ENCODE measurements at regions not wholly inside any gene's neighbourhood (a gene's known extent, or its start where the extent isn't known, plus 50 kb on each side); places are given as distances from the start of the nearest gene placed in this dataset.

DNA sequence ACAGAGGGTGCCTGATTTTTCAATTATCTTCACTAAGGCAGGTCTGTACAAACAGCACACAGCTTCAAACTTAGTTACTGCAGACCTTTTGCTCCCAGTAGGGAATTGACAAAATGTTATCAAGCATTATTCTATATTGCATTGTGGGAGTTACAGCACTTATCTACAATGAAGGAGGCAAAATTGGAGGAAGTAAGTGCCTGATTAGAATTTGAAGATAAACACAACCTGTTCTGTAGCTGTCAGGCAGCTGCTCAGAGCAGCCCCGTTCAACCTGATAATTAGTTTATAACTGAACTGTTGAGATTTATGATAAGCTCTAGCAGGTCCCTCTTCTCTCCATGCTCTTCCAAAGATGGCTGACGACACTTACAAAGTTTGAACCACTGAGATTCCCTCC lies 364.4 kb upstream of the CYRIA start:
- intact Hi-C loops (cut with DNase I), result no loop called here
- Histone ChIP-seq H3K27ac (no peak overlapping the region), H3K9me3 (peaks cover 0 to 3% of the 10 kb centered on the region in 2 donors), H3K27me3 (no peaks in the 10 kb centered on the region), H3K36me3 (no peaks in the 10 kb centered on the region), H3K4me1 (no peaks in the 10 kb centered on the region), H3K4me3 (no peak overlapping the region)
- DNase-seq (no peak), ATAC-seq (no peak)
- TF ChIP-seq, protein P1, sequence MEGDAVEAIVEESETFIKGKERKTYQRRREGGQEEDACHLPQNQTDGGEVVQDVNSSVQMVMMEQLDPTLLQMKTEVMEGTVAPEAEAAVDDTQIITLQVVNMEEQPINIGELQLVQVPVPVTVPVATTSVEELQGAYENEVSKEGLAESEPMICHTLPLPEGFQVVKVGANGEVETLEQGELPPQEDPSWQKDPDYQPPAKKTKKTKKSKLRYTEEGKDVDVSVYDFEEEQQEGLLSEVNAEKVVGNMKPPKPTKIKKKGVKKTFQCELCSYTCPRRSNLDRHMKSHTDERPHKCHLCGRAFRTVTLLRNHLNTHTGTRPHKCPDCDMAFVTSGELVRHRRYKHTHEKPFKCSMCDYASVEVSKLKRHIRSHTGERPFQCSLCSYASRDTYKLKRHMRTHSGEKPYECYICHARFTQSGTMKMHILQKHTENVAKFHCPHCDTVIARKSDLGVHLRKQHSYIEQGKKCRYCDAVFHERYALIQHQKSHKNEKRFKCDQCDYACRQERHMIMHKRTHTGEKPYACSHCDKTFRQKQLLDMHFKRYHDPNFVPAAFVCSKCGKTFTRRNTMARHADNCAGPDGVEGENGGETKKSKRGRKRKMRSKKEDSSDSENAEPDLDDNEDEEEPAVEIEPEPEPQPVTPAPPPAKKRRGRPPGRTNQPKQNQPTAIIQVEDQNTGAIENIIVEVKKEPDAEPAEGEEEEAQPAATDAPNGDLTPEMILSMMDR (IDR thresholded peaks at IDR 0.05), result no peak

DNA sequence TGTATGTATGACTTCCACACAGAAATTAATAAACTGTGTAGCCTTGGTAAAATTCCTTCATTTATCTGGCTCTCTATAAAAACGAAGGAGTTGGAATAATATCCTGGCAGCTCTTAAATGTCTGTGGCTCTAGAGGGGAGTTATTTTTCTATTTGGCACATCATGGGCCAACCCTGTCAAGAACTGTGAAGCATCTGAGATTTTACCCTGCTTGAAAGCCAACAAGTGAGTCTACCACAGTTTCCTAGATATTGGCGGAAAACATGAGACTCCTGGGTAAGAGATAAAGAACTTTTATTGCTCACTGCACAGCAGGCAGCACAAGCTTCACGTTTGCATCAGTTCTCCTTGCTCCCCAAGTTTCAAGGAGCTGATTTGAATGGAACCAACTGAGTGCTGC lies 346.7 kb upstream of the CYRIA start:
- no peaks in the 10 kb centered on the region for H3K4me1 ChIP-seq
- H3K27me3 ChIP-seq, result no peaks in the 10 kb centered on the region
- H3K36me3 ChIP-seq, result no peaks in the 10 kb centered on the region
- TF ChIP-seq, protein P1 (IDR thresholded peaks at IDR 0.05), result no peak
- no peak overlapping the region for H3K27ac ChIP-seq
- H3K4me3 ChIP-seq, result no peak overlapping the region
- DNase-seq, result no peak
- intact Hi-C loops (cut with DNase I), result no loop called here
- no peaks in the 10 kb centered on the region for H3K9me3 ChIP-seq
- ATAC-seq, result no peak

DNA sequence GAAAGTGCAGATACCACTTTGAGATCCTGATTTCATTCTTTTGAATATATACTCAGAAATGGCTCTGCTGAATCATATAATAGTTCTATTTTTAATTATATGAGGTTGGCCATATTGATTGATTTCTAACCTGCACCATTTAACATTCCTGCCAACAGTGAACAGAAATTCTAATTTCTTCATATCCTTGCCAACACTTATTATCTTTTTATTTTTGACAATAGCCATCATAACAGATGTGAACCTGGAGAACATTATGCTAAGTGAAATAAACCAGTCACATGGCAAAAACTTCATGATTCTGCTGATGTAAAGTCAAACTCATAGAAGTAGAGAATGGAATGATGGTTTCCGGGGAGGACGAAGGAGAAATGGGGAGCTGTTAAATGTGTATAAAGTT lies 344.5 kb upstream of the CYRIA start:
- ATAC-seq (no peak), DNase-seq (no peak)
- TF ChIP-seq, protein P1 (IDR thresholded peaks at IDR 0.05), result no peak

DNA sequence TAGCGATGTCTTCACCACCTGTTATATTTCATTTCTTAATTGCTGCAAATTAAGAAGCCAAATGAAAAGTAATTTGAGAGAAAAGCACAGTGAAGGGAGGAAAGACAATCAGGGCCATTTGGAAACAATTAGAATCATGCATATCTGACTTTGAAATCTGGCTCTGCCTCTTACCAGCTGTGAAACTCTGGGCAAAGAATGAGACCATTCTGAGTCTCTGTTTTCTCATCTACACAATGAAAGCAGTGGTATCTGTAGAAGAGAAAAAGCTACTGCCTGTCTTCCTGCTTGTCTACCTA lies 334.5 kb upstream of the CYRIA start:
- H3K27ac ChIP-seq, result no peak overlapping the region
- no peak overlapping the region for H3K4me3 ChIP-seq
- no peaks in the 10 kb centered on the region for H3K36me3 ChIP-seq
- DNase-seq (no peak), ATAC-seq (no peak)
- peaks cover 0 to 21% of the 10 kb centered on the region in 2 donors for H3K9me3 ChIP-seq
- TF ChIP-seq, protein P1 (IDR thresholded peaks at IDR 0.05), result no peak
- H3K4me1 ChIP-seq, result no peaks in the 10 kb centered on the region
- intact Hi-C loops (cut with DNase I), result no loop called here
- H3K27me3 ChIP-seq, result no peaks in the 10 kb centered on the region

More for the DNA sequence above, 344.5 kb upstream of the CYRIA start:
- Histone ChIP-seq H3K27ac (no peak overlapping the region), H3K27me3 (no peaks in the 10 kb centered on the region), H3K9me3 (no peaks in the 10 kb centered on the region), H3K4me1 (no peaks in the 10 kb centered on the region), H3K36me3 (no peaks in the 10 kb centered on the region), H3K4me3 (no peak overlapping the region)
- intact Hi-C loops (cut with DNase I), result no loop called here

DNA sequence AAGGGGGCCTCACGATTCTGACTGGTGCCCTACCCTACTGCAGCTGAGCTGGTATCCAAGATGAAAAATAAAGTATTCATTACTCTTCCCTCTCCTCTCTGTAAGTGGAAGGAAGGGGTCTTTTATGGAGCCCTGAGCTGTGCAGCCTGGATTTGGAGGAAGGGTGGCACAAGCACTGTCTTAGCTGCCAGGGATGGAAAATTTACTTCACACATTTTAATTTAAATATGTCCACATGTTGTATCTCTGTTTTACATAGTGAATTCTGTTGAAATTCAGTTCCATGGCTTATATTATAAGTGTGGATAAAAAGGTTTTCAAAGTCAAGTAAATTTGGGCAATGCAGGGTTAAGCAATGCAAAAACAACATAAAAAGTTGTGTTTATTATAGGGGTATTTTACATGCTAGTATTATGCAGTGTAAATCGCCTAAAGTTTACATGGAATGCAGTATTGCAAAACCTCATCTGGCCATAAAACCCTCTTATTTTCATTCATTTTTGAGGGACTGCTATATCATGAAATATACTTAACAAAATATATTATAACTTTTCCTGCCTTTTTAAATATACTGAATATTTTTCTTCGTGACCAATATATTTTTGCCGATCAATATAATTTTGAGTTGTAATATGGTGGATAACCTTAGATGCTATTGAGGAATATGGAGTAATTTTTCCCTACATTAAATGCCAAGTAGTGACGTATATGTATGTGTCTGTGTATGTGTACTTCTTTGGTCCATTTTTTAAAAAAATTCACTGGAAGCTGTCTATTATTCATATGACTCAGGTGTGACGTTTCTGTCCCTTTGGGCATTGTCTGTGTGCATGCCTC lies 333.9 kb upstream of the CYRIA start:
- TF ChIP-seq, protein P1 (IDR thresholded peaks at IDR 0.05), result no peak
- Histone ChIP-seq H3K4me1 (no peaks in the 10 kb centered on the region), H3K9me3 (peaks cover 0 to 23% of the 10 kb centered on the region in 2 donors), H3K27ac (no peak overlapping the region), H3K27me3 (no peaks in the 10 kb centered on the region), H3K36me3 (no peaks in the 10 kb centered on the region), H3K4me3 (no peak overlapping the region)
- DNase-seq, result peak in 2 of 4 donors; percentile 26 to 30
- intact Hi-C loops (cut with DNase I), result no loop called here
- no peak for ATAC-seq

Data from left lung (tissue), 4 donors.